HEK293T (cell line): ENCODE measurements at regions not wholly inside any gene's neighbourhood (a gene's known extent, or its start where the extent isn't known, plus 50 kb on each side); places are given as distances from the start of the nearest gene placed in this dataset.

Experiments
- BHLHE40 ChIP-seq: fragments of 450-650 bp; IDR thresholded peaks from 2 replicates; pipeline ENCODE4 v1.6.1; 2016; ENCODE audit warnings: mild to moderate bottlenecking, moderate library complexity, borderline replicate concordance
- FOXA1 ChIP-seq: fragments of 450-650 bp; IDR thresholded peaks from 2 replicates; pipeline ENCODE4 v1.6.1; 2016; ENCODE audit warnings: mild to moderate bottlenecking
- L3MBTL2 ChIP-seq: fragments of 450-650 bp; conservative IDR thresholded peaks from 2 replicates; pipeline ENCODE4 v1.6.1; 2016; ENCODE audit warnings: mild to moderate bottlenecking
- NFRKB ChIP-seq: fragments of 450-650 bp; IDR thresholded peaks from 2 replicates; pipeline ENCODE4 v1.6.1; 2016; ENCODE audit warnings: mild to moderate bottlenecking, moderate library complexity
- SP1 ChIP-seq: fragments of 450-650 bp; IDR thresholded peaks from 2 replicates; pipeline ENCODE4 v1.6.1; 2017
- SUZ12 ChIP-seq: fragments of 450-650 bp; IDR thresholded peaks from 2 replicates; pipeline ENCODE4 v1.6.1; 2016; ENCODE audit warnings: mild to moderate bottlenecking

DNA sequence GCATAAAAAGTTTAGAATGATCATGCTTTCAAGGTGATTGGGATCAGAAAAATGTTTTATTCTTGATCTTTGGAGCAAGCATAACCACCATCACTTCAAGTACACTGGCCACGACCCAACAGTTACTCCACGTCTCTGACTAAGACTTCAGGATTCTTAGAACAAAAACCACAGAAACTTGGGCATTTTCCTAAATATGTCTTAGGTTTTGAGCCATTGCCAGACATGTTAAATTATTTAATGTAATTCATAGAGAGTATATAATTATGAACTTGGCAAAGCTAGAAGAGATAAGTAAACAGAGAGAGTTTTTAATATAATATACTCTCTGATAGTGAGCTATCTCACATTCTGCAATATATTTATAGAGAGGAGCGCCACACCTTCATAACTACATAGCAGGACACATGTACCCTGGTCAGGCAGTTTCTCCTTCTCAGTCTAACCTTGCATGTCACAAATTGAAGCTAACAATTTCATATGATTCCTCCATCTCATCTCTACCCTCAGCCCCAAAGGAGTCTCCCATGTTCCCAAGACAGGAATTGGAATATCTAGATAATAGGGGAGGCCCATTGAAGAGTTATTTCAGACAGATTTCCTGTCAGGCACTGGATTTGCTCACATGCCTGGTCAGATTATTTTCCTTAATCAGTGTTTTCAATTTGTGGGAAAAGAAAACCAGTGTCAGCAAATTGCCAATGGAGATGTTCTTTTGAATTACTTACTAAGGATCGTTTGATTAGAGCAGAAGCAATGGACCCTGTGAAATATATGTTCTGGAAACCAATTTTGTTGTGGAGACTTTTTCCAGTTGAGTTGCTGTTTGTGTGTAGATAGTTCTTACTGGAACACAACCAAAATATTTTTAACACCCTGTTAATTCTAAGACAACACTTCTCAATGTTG lies 61.7 kb upstream of the GUCY1A1 start:
- TF ChIP-seq NFRKB: no peak
- no peak for TF ChIP-seq BHLHE40
- TF ChIP-seq FOXA1: no peak
- TF ChIP-seq L3MBTL2: no peak
- TF ChIP-seq SUZ12: no peak
- TF ChIP-seq SP1: no peak
